ENCODE measurements at regions not wholly inside any gene's neighbourhood (a gene's known extent, or its start where the extent isn't known, plus 50 kb on each side); places are given as distances from the start of the nearest gene placed in this dataset.

- no peak for TF ChIP-seq EZH2 (IDR thresholded peaks at IDR 0.05)
- no peak for TF ChIP-seq POLR2AphosphoS5 (IDR thresholded peaks at IDR 0.05; ENCODE audit: borderline replicate concordance, low read depth, low read length)
Measured at GRCh38 chr7:132023466-132023865, 467.0 kb upstream of the PODXL start.
